PC-9 (cell line): ENCODE measurements at regions not wholly inside any gene's neighbourhood (a gene's known extent, or its start where the extent isn't known, plus 50 kb on each side); places are given as distances from the start of the nearest gene placed in this dataset.

ENCODE experiments used
- BruUV-seq: library from RNA; stranded (reverse); fragments of 400-500 nt; replicated peaks from 2 replicates; lab custom pipeline; 2021; lab: Mats Ljungman, UMichigan
- CTCF ChIA-PET: fragments of 300-600 bp; sonication (Branson Sonifier 250); formaldehyde crosslinking; loops from one replicate; lab custom pipeline; 2022; ENCODE audit warnings: antibody characterized with exemption; lab: Charles Lee
- POLR2A ChIA-PET: fragments of 300-600 bp; sonication (Branson Sonifier 250); formaldehyde crosslinking; loops from one replicate; lab custom pipeline; 2022; ENCODE audit warnings: antibody characterized with exemption; ENCODE audit not compliant: unreplicated experiment; lab: Charles Lee
- DNase-seq, 2 experiments: peaks; one replicate each; pipeline versions ENCODE4 v3.0.0 to v3.0.0-alpha.2; 2015 to 2022; ENCODE audit warnings: mixed read lengths in 1 of 2
- H2AFZ ChIP-seq: fragments of 200-600 bp; sonication (generic); 2 replicates; pipeline ENCODE4 v1.8.1; 2017; ENCODE audit warnings: antibody characterized with exemption
- H3F3A ChIP-seq: fragments of 200-600 bp; sonication (generic); 2 replicates; pipeline ENCODE4 v1.8.1; 2017; ENCODE audit warnings: antibody characterized with exemption, mild to moderate bottlenecking, low read depth; ENCODE audit not compliant: insufficient read depth
- H3K27ac ChIP-seq: fragments of 200-600 bp; sonication (generic); 2 replicates; pipeline ENCODE4 v1.6.1; 2016; ENCODE audit warnings: mixed run types
- H3K27me3 ChIP-seq: fragments of 200-600 bp; sonication (generic); 2 replicates; pipeline ENCODE4 v1.6.1; 2016; ENCODE audit warnings: low read depth, mixed run types; ENCODE audit not compliant: insufficient read depth
- H3K36me3 ChIP-seq: fragments of 200-600 bp; sonication (generic); 2 replicates; pipeline ENCODE4 v1.6.1; 2016; ENCODE audit warnings: low read depth, mixed run types
- H3K4me1 ChIP-seq: fragments of 200-600 bp; sonication (generic); replicated peaks from 2 replicates; pipeline ENCODE4 v1.6.1; 2016; ENCODE audit warnings: mixed run types; ENCODE audit not compliant: insufficient read depth
- H3K4me2 ChIP-seq: fragments of 200-600 bp; sonication (generic); 2 replicates; pipeline ENCODE4 v1.6.1; 2017; ENCODE audit warnings: mixed run types
- H3K4me3 ChIP-seq: fragments of 200-600 bp; sonication (generic); 2 replicates; pipeline ENCODE4 v1.6.1; 2016; ENCODE audit warnings: mixed run types
- H3K79me2 ChIP-seq: fragments of 200-600 bp; sonication (generic); 2 replicates; pipeline ENCODE4 v1.6.1; 2017; ENCODE audit warnings: low read depth, mixed run types
- H3K9me2 ChIP-seq: fragments of 200-600 bp; sonication (generic); 2 replicates; pipeline ENCODE4 v1.8.1; 2017; ENCODE audit warnings: mild to moderate bottlenecking; ENCODE audit not compliant: insufficient read depth
- H3K9me3 ChIP-seq: fragments of 200-600 bp; sonication (generic); 2 replicates; pipeline ENCODE4 v1.8.1; 2016; ENCODE audit warnings: low read depth; ENCODE audit not compliant: insufficient read depth
- H4K20me1 ChIP-seq: fragments of 200-600 bp; sonication (generic); 2 replicates; pipeline ENCODE4 v1.8.1; 2017; ENCODE audit not compliant: insufficient read depth
- EZH2 ChIP-seq: fragments of 200-600 bp; sonication (generic); IDR thresholded peaks from 2 replicates; pipeline ENCODE4 v1.8.0; 2017; ENCODE audit warnings: antibody characterized with exemption, low read depth
- intact Hi-C: fragments of 100-400 bp; cut with micrococcal nuclease; formaldehyde crosslinking; loops from one replicate; pipeline ENCODE4 v1.10.0; 2022; ENCODE audit not compliant: unreplicated experiment
- TF ChIP-seq, protein P1 (sequence below): fragments of 200-600 bp; sonication (generic); conservative IDR thresholded peaks from 2 replicates; pipeline ENCODE4 v1.6.1; 2017; ENCODE audit warnings: mixed run types, antibody characterized with exemption, mild to moderate bottlenecking, moderate library complexity

GRCh38 chr5:88407341-88407740 is 138.7 kb upstream of the TMEM161B start:
- no peaks in the 10 kb centered on the region for H3F3A ChIP-seq
- H4K20me1 ChIP-seq, result no peaks in the 10 kb centered on the region
- no peak for DNase-seq
- intact Hi-C loops, result no loop called here
- ChIA-PET CTCF (no interaction called here), POLR2A (no interaction called here)
- no peaks in the 10 kb centered on the region for H3K27me3 ChIP-seq
- 0 out of 2 replicates have a peak, but pooled peaks cover 4% of the 10 kb centered on the region for H3K9me2 ChIP-seq
- no peak overlapping the region for H3K4me2 ChIP-seq
- no peaks in the 10 kb centered on the region for H3K79me2 ChIP-seq
- no peaks in the 10 kb centered on the region for H3K4me1 ChIP-seq
- no TSS peak for BruUV-seq
- TF ChIP-seq EZH2, result no peak
- TF ChIP-seq, protein P1, sequence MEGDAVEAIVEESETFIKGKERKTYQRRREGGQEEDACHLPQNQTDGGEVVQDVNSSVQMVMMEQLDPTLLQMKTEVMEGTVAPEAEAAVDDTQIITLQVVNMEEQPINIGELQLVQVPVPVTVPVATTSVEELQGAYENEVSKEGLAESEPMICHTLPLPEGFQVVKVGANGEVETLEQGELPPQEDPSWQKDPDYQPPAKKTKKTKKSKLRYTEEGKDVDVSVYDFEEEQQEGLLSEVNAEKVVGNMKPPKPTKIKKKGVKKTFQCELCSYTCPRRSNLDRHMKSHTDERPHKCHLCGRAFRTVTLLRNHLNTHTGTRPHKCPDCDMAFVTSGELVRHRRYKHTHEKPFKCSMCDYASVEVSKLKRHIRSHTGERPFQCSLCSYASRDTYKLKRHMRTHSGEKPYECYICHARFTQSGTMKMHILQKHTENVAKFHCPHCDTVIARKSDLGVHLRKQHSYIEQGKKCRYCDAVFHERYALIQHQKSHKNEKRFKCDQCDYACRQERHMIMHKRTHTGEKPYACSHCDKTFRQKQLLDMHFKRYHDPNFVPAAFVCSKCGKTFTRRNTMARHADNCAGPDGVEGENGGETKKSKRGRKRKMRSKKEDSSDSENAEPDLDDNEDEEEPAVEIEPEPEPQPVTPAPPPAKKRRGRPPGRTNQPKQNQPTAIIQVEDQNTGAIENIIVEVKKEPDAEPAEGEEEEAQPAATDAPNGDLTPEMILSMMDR, result no peak
- no peaks in the 10 kb centered on the region for H3K9me3 ChIP-seq
- H2AFZ ChIP-seq, result no peak overlapping the region
- no peaks in the 10 kb centered on the region for H3K36me3 ChIP-seq
- H3K27ac ChIP-seq, result no peak overlapping the region
- H3K4me3 ChIP-seq, result no peak overlapping the region

DNA sequence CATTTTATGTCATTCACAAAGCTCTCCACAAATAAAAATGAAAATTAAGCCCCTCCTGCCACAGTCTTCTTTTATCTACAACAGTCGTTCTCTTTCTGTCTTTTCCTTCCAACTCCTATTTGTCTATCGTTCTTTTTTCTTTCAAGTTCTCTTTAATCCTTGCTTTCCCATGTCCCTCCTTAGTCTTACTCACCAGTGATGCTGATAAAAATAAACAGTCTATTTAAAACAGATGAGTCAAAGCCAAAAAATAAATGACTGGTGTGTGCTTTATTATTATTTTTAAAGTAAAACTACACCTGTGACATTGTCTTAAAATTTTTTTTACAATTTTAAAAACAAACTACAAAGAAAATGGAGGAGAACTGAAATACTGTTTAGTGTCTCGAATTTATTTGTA is 137.1 kb upstream of the TMEM161B start:
- Histone ChIP-seq H3K27me3 (no peaks in the 10 kb centered on the region), H3K4me2 (no peak overlapping the region), H2AFZ (no peak overlapping the region), H3F3A (no peaks in the 10 kb centered on the region), H3K79me2 (no peaks in the 10 kb centered on the region), H3K4me1 (no peaks in the 10 kb centered on the region), H3K9me2 (0 out of 2 replicates have a peak, but pooled peaks cover 5% of the 10 kb centered on the region), H3K36me3 (no peaks in the 10 kb centered on the region), H3K27ac (no peak overlapping the region), H3K4me3 (no peak overlapping the region), H4K20me1 (no peaks in the 10 kb centered on the region), H3K9me3 (no peaks in the 10 kb centered on the region)
- no TSS peak for BruUV-seq
- no peak for TF ChIP-seq EZH2
- TF ChIP-seq, protein P1, result no peak
- DNase-seq, result no peak
- CTCF ChIA-PET, result interaction anchor here (0.6 kb wide), 1 partner anchor 23 kb away, joined by 3 read pairs; no protein-coding TSS in a partner anchor
- intact Hi-C loops, result no loop called here
- POLR2A ChIA-PET, result no interaction called here

- POLR2A ChIA-PET, result no interaction called here
- Histone ChIP-seq H3K4me3 (no peak overlapping the region), H4K20me1 (no peaks in the 10 kb centered on the region)
Observed at GRCh38 chr5:88404405-88404804, 135.8 kb upstream of the TMEM161B start.

More at GRCh38 chr5:88404405-88404804, 135.8 kb upstream of the TMEM161B start:
- DNase-seq, result no peak
- CTCF ChIA-PET, result no interaction called here
- Histone ChIP-seq H3K4me1 (no peaks in the 10 kb centered on the region), H3K27ac (no peak overlapping the region), H3K27me3 (no peaks in the 10 kb centered on the region), H3K9me3 (no peaks in the 10 kb centered on the region), H3F3A (no peaks in the 10 kb centered on the region), H3K9me2 (0 out of 2 replicates have a peak, but pooled peaks cover 5% of the 10 kb centered on the region), H3K4me2 (no peak overlapping the region), H3K79me2 (no peaks in the 10 kb centered on the region), H3K36me3 (no peaks in the 10 kb centered on the region), H2AFZ (no peak overlapping the region)
- intact Hi-C loops, result no loop called here
- TF ChIP-seq, protein P1, result no peak
- TF ChIP-seq EZH2, result no peak
- BruUV-seq, result no TSS peak
